ENCODE measurements at regions not wholly inside any gene's neighbourhood (a gene's known extent, or its start where the extent isn't known, plus 50 kb on each side); places are given as distances from the start of the nearest gene placed in this dataset.
A peak's percentile ranks its signal among the peaks of the same experiment; 100 is the strongest.

DNA sequence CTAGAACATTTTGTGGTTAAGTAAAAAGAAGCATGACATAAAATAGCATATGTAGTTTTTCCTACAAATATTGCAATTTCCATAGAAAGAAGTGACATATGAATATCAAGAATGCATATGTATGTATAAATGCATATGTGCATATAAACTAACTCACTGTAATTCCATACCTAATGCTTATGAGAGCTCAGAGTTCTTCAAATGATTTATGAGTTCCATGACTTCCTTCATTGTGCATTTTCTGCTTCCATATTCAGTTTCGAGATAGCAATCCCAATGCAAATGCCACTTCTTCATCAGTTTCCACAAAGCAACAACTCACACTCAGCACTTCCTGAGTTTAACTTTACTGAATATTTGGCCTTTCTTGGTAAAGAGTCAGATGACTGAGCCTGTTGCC lies 1744.3 kb upstream of the MIR17HG start:
- no peak for DNase-seq (ENCODE audit: low spot score)

DNA sequence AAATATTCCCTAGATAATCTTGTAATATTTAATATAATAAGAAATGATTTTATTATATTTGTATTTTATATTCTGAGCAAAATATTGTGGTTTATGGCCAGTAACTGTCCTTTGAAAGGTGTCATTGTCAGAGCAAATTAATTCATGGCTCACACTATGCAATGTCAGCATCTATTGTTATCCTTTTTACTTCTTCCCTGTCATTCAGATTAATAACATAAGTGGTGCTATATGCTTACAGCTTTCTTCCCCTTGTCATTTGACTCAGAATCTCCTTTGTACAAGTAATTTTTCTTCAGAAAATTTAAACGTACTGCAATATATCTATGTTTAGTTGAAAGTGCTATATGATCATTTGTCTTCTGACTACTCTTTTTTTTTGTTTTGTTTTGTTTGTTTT lies 1738.2 kb upstream of the MIR17HG start:
- DNase-seq (ENCODE audit: low spot score): no peak

GRCh38 chr13:89610331-89610730 lies 1737.2 kb upstream of the MIR17HG start:
- DNase-seq (ENCODE audit: low spot score): no peak

GRCh38 chr13:89610881-89611280 lies 1736.6 kb upstream of the MIR17HG start:
- no peak for DNase-seq (ENCODE audit: low spot score)

DNA sequence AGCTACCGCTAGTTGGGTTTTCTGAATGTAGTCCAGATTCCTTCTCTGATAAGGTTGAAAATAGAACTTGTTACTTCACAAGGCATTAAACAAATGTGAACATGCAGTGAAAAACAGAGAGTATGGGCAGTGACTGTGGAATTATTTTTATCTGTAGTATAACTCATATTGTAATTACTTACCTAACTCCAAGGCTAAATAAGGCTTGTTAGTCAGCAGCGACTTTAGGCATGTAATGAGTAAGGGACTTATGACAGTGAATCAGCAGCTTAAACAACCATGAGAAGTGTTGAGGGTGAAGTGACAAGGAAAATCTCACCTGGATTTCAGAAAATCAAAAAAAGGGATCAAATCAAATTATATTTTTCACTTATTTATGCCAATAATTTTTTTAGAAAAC lies 1719.5 kb upstream of the MIR17HG start:
- no peak for DNase-seq (ENCODE audit: low spot score)

- DNase-seq (ENCODE audit: low spot score): no peak
Observed at GRCh38 chr13:89628567-89628966, 1718.9 kb upstream of the MIR17HG start.

- no peak for DNase-seq (ENCODE audit: low spot score)
Observed at GRCh38 chr13:89650226-89650625, 1697.3 kb upstream of the MIR17HG start.

DNA sequence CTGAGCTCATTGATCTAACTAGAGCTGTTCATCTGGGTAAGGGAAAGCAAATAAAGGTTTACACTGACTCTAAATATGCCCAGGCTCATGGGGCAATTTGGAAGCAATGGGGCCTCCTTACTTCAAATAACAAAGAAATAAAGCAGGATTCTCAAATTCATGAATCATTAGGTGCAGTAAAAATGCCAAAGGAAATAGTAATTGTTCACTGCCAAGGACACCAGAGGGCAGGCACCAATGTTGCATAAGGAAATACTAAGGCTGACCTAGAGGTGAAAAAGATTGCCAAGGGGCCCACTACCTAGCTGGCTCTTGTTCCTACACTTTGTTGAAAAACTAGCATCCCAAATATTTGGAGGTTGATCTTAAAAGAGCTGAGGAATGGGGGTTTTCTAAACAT lies 1686.7 kb upstream of the MIR17HG start:
- DNase-seq (ENCODE audit: low spot score): no peak

DNA sequence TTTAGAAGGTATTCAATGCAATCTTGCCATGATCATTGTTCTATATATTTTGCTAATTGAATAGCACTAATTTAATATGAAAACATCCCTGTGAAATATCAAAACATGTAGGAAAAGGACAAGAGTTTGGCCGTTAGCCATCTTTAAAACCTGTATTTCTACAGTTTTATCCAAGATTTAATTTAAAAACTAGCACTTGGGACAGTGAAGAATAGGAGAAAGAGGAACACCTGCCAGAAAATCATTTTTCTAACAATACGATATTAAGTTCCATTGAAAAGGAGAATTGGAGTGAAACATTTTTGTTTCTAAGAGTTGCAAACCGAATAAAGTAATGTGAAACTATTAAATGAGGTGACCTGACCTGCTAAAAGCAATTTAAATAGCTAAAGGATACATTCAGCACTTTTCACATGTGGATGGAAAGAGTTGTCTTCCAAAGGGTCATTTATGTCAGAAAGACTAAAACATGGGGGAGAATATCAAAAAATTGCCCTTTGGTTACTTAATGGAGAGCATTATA lies 1673.6 kb upstream of the MIR17HG start:
- no peak for DNase-seq (ENCODE audit: low spot score)

DNA sequence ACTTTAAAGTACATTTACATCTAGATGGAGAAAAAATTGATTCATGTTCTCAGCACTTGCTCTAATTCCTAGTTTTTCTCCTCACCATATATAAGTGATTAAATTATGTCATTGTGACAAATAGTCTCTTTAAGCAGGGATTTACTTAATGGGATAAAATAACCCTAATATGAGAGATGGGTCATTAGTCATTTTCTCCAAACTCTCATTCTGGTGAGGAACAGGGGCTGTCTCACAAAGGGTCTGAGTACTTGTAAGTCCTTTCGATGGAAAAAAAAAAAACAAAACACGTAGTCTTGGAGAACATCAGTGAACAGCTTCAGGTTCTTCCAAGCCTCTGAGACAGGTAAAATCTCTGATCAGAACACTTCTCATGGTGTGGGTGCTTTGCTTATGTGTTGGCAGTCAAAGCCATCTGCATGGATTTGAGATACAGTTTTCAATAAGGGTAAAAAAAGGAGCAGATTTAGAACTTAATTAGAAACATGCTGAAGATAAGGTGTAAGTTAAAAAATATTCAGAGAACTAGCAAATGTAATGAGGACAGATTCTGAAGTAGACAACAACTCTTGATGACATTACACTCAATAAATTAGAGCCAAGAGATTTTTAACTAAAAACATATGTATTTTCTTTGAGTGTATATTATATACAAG lies 1668.9 kb upstream of the MIR17HG start:
- no peak for DNase-seq (ENCODE audit: low spot score)

GRCh38 chr13:89684896-89685295 lies 1662.6 kb upstream of the MIR17HG start:
- DNase-seq (ENCODE audit: low spot score): no peak

DNA sequence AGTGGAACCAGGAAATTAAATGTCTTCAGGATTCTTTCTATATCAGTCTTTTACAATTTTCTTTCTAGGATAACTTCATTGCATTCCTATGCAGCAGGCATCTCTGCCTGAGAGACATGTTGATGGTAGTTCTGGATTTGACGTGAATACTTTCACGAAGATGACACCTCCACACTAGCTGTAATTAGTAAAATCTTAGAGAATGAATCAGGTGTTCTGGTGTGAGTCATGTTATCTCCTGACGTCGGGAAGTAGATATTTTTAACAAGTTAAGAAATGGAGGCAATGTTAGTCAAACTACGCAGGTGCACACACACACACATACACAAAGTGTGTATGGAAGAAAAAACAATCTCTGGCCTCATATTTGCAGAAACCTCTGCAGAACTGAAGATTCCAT lies 1661.3 kb upstream of the MIR17HG start:
- DNase-seq (ENCODE audit: low spot score): peak; percentile 76

DNA sequence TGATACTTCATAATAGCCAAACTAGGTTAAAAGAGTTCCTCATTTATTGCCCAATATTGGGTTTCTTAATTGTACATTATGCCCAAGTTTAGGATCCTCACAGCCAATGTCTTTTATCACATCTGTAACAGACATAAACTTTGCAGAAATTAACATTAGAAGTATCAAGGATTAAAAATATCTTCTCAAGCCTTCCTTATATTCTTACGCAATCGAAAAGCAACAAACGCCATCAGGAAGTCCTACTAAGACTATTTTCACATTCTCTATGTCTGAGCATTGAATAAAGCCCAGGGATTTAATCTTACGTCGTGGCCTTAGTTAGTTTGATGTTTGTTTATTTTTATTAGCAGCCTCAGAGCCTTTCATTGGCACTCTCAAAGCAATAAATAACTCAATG lies 1660.4 kb upstream of the MIR17HG start:
- DNase-seq (ENCODE audit: low spot score): no peak

DNA sequence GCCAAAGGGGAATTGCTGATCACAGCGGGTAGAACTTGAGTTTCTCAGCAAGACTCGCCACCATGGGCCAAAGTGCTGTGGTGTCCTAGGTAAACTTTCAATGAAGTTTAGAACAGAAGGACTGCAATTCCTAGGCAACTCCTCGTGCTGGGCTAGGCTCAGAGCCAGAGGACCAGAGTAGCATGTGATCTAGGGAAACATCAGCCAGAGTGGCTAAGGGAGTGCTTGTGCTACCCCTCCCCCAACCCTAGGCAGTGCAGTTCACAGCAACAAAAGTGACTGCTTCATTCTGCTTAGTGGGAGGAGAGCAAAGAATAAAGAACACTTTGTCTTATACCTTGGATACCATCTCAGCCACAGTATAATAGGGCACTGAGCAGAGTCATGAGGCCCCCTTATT lies 1658.6 kb upstream of the MIR17HG start:
- DNase-seq (ENCODE audit: low spot score): peak; percentile 67

DNA sequence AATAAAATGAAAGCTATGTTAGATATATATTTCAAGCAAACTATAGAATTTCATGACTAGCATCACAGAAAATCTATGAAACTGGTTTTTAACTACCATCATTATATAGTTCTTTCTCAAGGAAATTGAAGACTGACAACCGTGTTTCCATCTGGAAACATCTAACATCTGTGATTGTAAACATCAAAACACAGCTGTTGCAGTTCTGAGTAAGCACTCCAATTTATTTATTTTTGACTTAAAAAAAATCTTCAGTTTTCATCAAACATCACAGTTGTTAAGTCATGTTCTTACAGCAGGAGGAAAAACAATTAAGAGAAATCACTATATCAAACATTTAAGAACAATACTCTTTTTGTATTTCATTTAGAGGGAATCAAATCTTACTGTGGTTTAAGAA lies 1653.0 kb upstream of the MIR17HG start:
- DNase-seq (ENCODE audit: low spot score): no peak

DNA sequence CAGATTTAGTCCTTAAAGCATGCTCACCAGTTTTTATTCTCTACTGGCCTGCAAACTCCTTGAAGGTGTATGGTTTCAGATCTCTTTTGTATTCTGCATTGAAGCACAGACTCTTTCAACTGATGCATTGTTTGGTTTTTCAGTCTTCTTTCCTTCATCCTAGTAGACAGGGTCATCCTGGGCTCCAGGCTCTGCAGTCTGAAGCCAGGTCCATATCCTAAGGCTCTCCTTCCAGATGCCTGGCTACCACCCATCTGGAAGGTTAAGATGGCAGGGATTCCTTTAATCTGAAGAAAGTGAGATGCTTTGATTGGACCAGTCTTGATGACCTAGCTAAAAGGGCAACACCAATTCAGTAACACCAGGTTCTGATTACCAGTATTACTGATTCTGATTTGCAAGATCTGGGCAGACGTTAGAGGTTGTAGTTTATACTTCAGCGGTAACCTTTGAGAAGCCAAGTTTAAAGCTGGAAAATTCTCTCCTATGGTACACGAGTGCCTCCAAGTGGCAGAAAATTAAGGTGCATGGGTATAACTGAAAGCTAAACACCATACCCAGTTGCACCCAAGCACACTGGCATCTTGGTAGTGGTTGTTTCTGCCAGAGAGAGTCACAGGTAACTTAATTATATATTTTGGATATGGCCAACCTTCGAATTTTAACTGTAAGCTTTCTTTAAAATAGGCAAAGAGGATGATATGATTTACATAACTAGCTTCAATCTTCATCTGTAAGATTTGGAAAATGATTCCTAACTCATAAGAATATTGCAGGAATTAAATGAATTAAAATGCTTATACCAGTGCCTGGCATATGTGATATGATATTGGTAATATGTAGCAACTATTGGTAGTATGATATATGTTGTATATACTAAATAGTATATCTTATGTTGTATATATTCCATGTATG lies 1651.9 kb upstream of the MIR17HG start:
- DNase-seq (ENCODE audit: low spot score): no peak

DNA sequence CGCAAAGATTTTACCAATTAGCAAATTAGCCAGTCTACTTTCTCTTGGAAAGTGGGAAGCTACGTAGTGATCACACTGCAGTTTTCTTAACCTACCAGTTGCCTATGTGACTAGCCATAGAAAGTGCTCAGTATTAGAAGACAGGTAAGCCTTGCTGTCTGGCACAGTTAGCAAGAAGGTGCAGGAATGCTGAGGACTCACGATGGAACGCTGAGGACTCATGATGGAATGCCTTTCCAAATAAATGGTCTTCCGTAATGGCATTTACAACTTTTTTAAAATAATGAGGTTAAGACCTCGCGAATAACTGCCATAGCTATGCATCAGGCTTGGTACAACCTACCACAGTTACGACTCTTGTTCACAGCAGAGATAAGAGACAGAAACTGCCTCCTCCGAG lies 1645.6 kb upstream of the MIR17HG start:
- no peak for DNase-seq (ENCODE audit: low spot score)

- no peak for DNase-seq (ENCODE audit: low spot score)
Observed at GRCh38 chr13:89704040-89704439, 1643.4 kb upstream of the MIR17HG start.

GRCh38 chr13:89708013-89708412 lies 1639.5 kb upstream of the MIR17HG start:
- DNase-seq (ENCODE audit: low spot score): no peak

DNA sequence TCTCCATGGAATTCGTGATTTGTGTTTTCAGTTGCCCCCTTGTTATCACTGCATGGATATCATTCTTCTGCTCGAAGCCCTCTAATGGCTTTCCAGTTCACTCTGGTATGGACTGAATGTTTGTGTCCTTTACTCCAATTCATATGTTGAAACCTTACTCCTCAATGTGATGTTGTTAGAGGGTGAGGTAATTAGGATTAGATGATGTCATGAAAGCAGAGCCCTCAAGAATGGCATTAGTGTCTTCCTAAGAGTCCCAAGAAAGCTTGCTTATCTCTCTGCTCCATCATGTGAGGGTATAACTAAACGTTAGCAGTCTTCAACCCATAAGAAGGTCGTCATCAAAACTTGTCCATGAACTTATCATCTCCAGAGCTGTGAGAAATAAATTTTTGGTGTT lies 1626.3 kb upstream of the MIR17HG start:
- DNase-seq (ENCODE audit: low spot score): no peak

- no peak for DNase-seq (ENCODE audit: low spot score)
Observed at GRCh38 chr13:89726690-89727435, 1620.6 kb upstream of the MIR17HG start.

DNA sequence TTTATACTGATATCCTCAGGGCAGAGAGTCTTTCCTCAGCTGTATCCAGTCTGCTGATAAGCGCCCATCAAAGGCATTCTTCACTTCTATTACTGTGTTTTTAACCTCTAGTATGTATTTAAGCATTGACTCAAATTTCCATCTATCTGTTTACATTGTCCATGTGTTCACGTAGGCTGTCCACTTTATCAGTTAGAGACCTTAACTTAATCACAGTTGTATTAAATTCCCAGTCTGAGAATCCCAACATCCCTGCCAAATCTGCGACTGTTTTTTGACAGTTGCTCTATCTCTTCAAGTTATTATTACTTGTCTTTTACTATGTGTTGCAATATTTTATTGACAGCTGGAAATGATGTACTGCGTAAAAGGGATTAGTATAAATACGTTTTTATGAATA lies 1613.7 kb upstream of the MIR17HG start:
- DNase-seq (ENCODE audit: low spot score): no peak

DNA sequence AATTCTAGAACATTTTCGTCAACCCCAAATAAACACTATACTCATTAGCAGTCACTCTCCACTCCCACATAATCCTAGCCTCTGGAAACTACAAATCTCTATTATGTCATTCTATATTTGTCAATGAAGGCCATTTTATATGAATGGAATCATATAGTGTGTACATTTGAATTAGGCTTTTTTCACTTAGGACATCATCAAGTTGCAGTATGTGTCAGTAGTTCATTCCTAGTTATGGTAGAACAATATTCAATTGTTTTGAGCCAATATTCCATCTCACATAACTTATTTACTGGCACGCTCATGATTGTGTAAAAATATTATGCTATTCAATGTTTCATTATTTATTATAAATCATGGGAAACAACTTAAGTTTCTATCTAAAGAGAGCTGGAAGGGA lies 1610.4 kb upstream of the MIR17HG start:
- DNase-seq (ENCODE audit: low spot score): no peak
